ENCODE measurements at regions not wholly inside any gene's neighbourhood (a gene's known extent, or its start where the extent isn't known, plus 50 kb on each side); places are given as distances from the start of the nearest gene placed in this dataset.
A peak's percentile ranks its signal among the peaks of the same experiment; 100 is the strongest.

DNA sequence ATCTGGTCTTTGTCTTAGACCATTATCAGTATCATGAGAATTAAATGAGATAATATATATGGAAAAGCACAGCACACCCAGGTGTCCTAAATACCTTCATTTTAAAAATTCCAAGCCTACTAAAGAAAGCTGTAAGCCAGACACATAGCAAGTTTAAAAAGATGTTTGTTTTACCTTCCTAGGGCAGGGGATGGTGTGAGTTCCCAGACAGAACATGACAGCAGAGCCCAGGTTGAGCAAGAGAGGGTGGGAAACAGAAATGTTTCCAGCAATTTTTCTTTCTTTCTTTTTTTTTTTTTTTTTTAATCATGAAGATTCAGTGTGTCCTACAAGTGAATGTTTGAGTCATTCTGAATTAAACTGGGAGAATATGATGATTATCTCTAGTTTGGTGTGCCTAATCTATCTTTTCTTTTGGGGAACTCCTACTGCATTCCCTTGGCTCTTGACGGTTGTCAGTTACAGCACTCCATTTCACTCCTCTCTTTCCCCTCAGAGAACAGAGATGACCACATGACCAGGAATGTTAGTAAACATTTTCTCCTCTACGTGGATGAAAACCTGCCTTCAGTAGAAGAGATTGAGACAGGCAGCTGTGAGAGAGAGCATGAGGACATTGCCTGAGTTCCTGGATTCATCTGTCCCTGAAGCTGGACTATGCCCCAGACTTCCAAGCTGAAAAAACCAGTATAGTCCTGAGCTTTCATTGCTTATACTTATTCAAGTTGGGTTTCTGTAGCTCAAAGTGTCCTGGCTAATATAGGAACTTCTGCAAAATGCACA lies 54.5 kb upstream of the ARL14 start:
- no peak overlapping the region for H3K4ac ChIP-seq (ENCODE audit: low read depth, low read length)
- H2BK5ac ChIP-seq (ENCODE audit: low read depth, low read length, poor library complexity), result no peak overlapping the region
- no peaks in the 10 kb centered on the region for H3K79me2 ChIP-seq (ENCODE audit: control insufficient read depth, insufficient read depth, low read length, poor library complexity)
- H3K36me3 ChIP-seq (ENCODE audit: control insufficient read depth in 1 of 2, insufficient read depth in 2 of 2, low read length in 2 of 2), result no peaks in the 10 kb centered on the region
- H3K79me1 ChIP-seq (ENCODE audit: low read length), result no peaks in the 10 kb centered on the region
- no peaks in the 10 kb centered on the region for H3K9me3 ChIP-seq (ENCODE audit: insufficient read depth, low read depth, low read length)
- no peak overlapping the region for H3K14ac ChIP-seq (ENCODE audit: low read length)
- no peak overlapping the region for H3K4me3 ChIP-seq (ENCODE audit: low read depth, low read length)
- H2AFZ ChIP-seq (ENCODE audit: insufficient read depth, low read length, poor library complexity), result no peak overlapping the region
- no peak overlapping the region for H2BK12ac ChIP-seq (ENCODE audit: low read length)
- H4K8ac ChIP-seq (ENCODE audit: low read depth, low read length), result no peak overlapping the region
- H2BK120ac ChIP-seq (ENCODE audit: insufficient read depth, low read length, poor library complexity), result no peak overlapping the region
- DNase-seq, result peak; percentile 27 to 67
- H3K27ac ChIP-seq (ENCODE audit: low read depth, low read length), result no peak overlapping the region
- no peak overlapping the region for H4K91ac ChIP-seq (ENCODE audit: low read depth, low read length)
- no peak overlapping the region for H3K9ac ChIP-seq (ENCODE audit: low read length)
- H3K18ac ChIP-seq (ENCODE audit: low read length), result no peak overlapping the region
- no peaks in the 10 kb centered on the region for H3K27me3 ChIP-seq (ENCODE audit: insufficient read depth, low read length)
- H2AK5ac ChIP-seq (ENCODE audit: low read length), result no peak overlapping the region
- no CpG with 5 or more reads among the region's 2 CpGs for WGBS (ENCODE audit: extremely low coverage, insufficient coverage, insufficient read length)
- no peak overlapping the region for H3K23ac ChIP-seq (ENCODE audit: low read length)
- no peak overlapping the region for H3K4me2 ChIP-seq (ENCODE audit: low read length)
- no peaks in the 10 kb centered on the region for H3K4me1 ChIP-seq (ENCODE audit: control insufficient read depth in 1 of 2, insufficient read depth in 2 of 2, low read length in 2 of 2)
- no peak overlapping the region for H4K12ac ChIP-seq (ENCODE audit: low read depth, low read length)

DNA sequence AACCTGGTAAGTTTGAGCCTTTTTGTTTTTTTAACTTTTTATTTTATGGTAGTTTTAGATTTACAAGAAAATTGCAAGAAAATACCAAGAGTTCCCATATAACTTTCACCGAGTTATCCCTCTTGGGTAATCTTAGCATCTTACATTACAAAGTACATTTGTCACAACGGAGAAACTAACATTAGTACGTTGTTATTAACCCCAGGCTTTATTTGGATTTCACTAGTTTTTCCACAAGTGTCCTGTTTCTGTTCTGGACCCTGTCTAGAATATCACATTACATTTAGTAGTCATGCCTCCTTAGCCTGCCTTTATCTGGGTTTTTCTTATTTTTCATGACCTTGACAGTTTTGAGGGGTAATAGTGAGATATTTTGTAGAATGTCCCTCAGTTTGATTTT lies 53.5 kb upstream of the KPNA4 start:
- H4K91ac ChIP-seq (ENCODE audit: low read depth, low read length), result no peak overlapping the region
- no peak overlapping the region for H3K4me3 ChIP-seq (ENCODE audit: low read depth, low read length)
- WGBS (ENCODE audit: extremely low coverage, insufficient coverage, insufficient read length), result no CpG with 5 or more reads among the region's 3 CpGs
- H3K4me1 ChIP-seq (ENCODE audit: control insufficient read depth in 1 of 2, insufficient read depth in 2 of 2, low read length in 2 of 2), result peaks cover 0 to 2% of the 10 kb centered on the region in 2 experiments
- H4K8ac ChIP-seq (ENCODE audit: low read depth, low read length), result no peak overlapping the region
- no peak overlapping the region for H2AK5ac ChIP-seq (ENCODE audit: low read length)
- H3K79me1 ChIP-seq (ENCODE audit: low read length), result no peaks in the 10 kb centered on the region
- no peaks in the 10 kb centered on the region for H3K79me2 ChIP-seq (ENCODE audit: control insufficient read depth, insufficient read depth, low read length, poor library complexity)
- no peak overlapping the region for H2AFZ ChIP-seq (ENCODE audit: insufficient read depth, low read length, poor library complexity)
- H4K12ac ChIP-seq (ENCODE audit: low read depth, low read length), result no peak overlapping the region
- no peak overlapping the region for H3K4ac ChIP-seq (ENCODE audit: low read depth, low read length)
- H3K27me3 ChIP-seq (ENCODE audit: insufficient read depth, low read length), result no peaks in the 10 kb centered on the region
- no peak overlapping the region for H2BK120ac ChIP-seq (ENCODE audit: insufficient read depth, low read length, poor library complexity)
- no peak overlapping the region for H3K14ac ChIP-seq (ENCODE audit: low read length)
- H2BK5ac ChIP-seq (ENCODE audit: low read depth, low read length, poor library complexity), result no peak overlapping the region
- H3K9me3 ChIP-seq (ENCODE audit: insufficient read depth, low read depth, low read length), result no peaks in the 10 kb centered on the region
- H3K27ac ChIP-seq (ENCODE audit: low read depth, low read length), result no peak overlapping the region
- no peak overlapping the region for H3K23ac ChIP-seq (ENCODE audit: low read length)
- DNase-seq, result peak in 1 of 2 donors; percentile 14
- H3K36me3 ChIP-seq (ENCODE audit: control insufficient read depth in 1 of 2, insufficient read depth in 2 of 2, low read length in 2 of 2), result no peaks in the 10 kb centered on the region
- no peak overlapping the region for H3K18ac ChIP-seq (ENCODE audit: low read length)
- no peak overlapping the region for H3K9ac ChIP-seq (ENCODE audit: low read length)
- H2BK12ac ChIP-seq (ENCODE audit: low read length), result no peak overlapping the region
- no peak overlapping the region for H3K4me2 ChIP-seq (ENCODE audit: low read length)

DNA sequence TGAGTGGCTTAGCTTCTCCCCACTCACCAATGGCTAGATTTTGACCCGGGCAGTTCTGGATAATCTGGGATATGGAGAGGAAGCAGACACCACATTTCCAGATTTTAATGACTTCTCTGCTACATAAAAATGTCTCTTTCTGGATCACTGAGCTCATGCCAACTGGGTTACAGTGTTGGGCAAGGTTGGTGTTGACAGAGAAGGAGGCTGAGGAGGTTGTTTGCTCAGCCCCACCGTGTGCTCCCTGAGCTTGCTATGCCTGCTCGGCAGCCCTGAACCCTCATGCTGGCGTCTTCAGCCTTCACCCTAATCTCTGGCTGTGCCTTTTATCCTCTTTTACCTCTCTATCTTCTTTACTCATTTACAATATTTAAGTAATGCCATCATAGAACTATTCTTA lies 53.0 kb upstream of the KPNA4 start:
- H3K4me1 ChIP-seq (ENCODE audit: control insufficient read depth in 1 of 2, insufficient read depth in 2 of 2, low read length in 2 of 2), result peaks cover 0 to 2% of the 10 kb centered on the region in 2 experiments
- H2BK5ac ChIP-seq (ENCODE audit: low read depth, low read length, poor library complexity), result no peak overlapping the region
- H3K23ac ChIP-seq (ENCODE audit: low read length), result no peak overlapping the region

DNA sequence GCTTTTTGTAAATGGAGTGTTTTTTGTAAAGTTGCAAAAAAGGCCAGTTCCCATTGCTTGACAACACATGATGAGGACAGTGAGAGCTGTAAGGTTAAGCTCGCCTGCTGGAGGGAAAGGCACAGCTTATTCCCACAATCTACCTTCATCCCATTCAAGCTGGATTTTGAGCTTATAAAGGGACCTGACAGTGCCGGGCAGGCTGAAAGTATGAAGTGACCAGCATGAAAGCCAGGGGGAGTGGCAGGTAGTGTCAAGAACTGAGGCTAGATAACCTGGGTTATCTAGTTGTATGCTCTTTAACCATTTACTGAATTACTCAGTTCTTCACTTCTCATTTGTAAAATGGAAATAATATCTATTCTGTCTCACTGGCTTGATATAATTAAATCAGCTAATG lies 52.3 kb upstream of the KPNA4 start:
- no peaks in the 10 kb centered on the region for H3K79me1 ChIP-seq (ENCODE audit: low read length)
- H2BK120ac ChIP-seq (ENCODE audit: insufficient read depth, low read length, poor library complexity), result no peak overlapping the region
- no peaks in the 10 kb centered on the region for H3K79me2 ChIP-seq (ENCODE audit: control insufficient read depth, insufficient read depth, low read length, poor library complexity)
- H3K9ac ChIP-seq (ENCODE audit: low read length), result peak overlapping the region; percentile 43
- H3K4me3 ChIP-seq (ENCODE audit: low read depth, low read length), result no peak overlapping the region
- no peak overlapping the region for H2AFZ ChIP-seq (ENCODE audit: insufficient read depth, low read length, poor library complexity)
- no CpG with 5 or more reads among the region's 2 CpGs for WGBS (ENCODE audit: extremely low coverage, insufficient coverage, insufficient read length)
- no peak overlapping the region for H3K4me2 ChIP-seq (ENCODE audit: low read length)
- no peaks in the 10 kb centered on the region for H3K27me3 ChIP-seq (ENCODE audit: insufficient read depth, low read length)
- H4K91ac ChIP-seq (ENCODE audit: low read depth, low read length), result no peak overlapping the region
- no peaks in the 10 kb centered on the region for H3K36me3 ChIP-seq (ENCODE audit: control insufficient read depth in 1 of 2, insufficient read depth in 2 of 2, low read length in 2 of 2)
- no peak overlapping the region for H3K27ac ChIP-seq (ENCODE audit: low read depth, low read length)
- H3K14ac ChIP-seq (ENCODE audit: low read length), result no peak overlapping the region
- no peak overlapping the region for H2BK12ac ChIP-seq (ENCODE audit: low read length)
- no peak overlapping the region for H3K4ac ChIP-seq (ENCODE audit: low read depth, low read length)
- no peak overlapping the region for H2AK5ac ChIP-seq (ENCODE audit: low read length)
- H3K18ac ChIP-seq (ENCODE audit: low read length), result no peak overlapping the region
- peak overlapping the region; percentile 21 for H3K23ac ChIP-seq (ENCODE audit: low read length)
- no peak overlapping the region for H4K8ac ChIP-seq (ENCODE audit: low read depth, low read length)
- H2BK5ac ChIP-seq (ENCODE audit: low read depth, low read length, poor library complexity), result no peak overlapping the region
- no peaks in the 10 kb centered on the region for H3K9me3 ChIP-seq (ENCODE audit: insufficient read depth, low read depth, low read length)
- no peak overlapping the region for H4K12ac ChIP-seq (ENCODE audit: low read depth, low read length)
- H3K4me1 ChIP-seq (ENCODE audit: control insufficient read depth in 1 of 2, insufficient read depth in 2 of 2, low read length in 2 of 2), result peaks cover 0 to 2% of the 10 kb centered on the region in 2 experiments
- DNase-seq, result peak in 1 of 2 donors; percentile 22

More for the DNA sequence above, 53.0 kb upstream of the KPNA4 start:
- DNase-seq, result peak; percentile 14 to 21
- no peak overlapping the region for H3K4me2 ChIP-seq (ENCODE audit: low read length)
- H2BK120ac ChIP-seq (ENCODE audit: insufficient read depth, low read length, poor library complexity), result no peak overlapping the region
- no peak overlapping the region for H2AFZ ChIP-seq (ENCODE audit: insufficient read depth, low read length, poor library complexity)
- no peak overlapping the region for H4K12ac ChIP-seq (ENCODE audit: low read depth, low read length)
- H3K27ac ChIP-seq (ENCODE audit: low read depth, low read length), result no peak overlapping the region
- H3K27me3 ChIP-seq (ENCODE audit: insufficient read depth, low read length), result no peaks in the 10 kb centered on the region
- no peak overlapping the region for H4K91ac ChIP-seq (ENCODE audit: low read depth, low read length)
- no peak overlapping the region for H3K4me3 ChIP-seq (ENCODE audit: low read depth, low read length)
- no peak overlapping the region for H4K8ac ChIP-seq (ENCODE audit: low read depth, low read length)
- H3K9me3 ChIP-seq (ENCODE audit: insufficient read depth, low read depth, low read length), result no peaks in the 10 kb centered on the region
- no peak overlapping the region for H3K14ac ChIP-seq (ENCODE audit: low read length)
- H2BK12ac ChIP-seq (ENCODE audit: low read length), result no peak overlapping the region
- no peaks in the 10 kb centered on the region for H3K79me1 ChIP-seq (ENCODE audit: low read length)
- no peak overlapping the region for H3K4ac ChIP-seq (ENCODE audit: low read depth, low read length)
- no peaks in the 10 kb centered on the region for H3K79me2 ChIP-seq (ENCODE audit: control insufficient read depth, insufficient read depth, low read length, poor library complexity)
- WGBS (ENCODE audit: extremely low coverage, insufficient coverage, insufficient read length), result no CpG with 5 or more reads among the region's 4 CpGs
- no peak overlapping the region for H3K18ac ChIP-seq (ENCODE audit: low read length)
- H3K36me3 ChIP-seq (ENCODE audit: control insufficient read depth in 1 of 2, insufficient read depth in 2 of 2, low read length in 2 of 2), result no peaks in the 10 kb centered on the region
- no peak overlapping the region for H3K9ac ChIP-seq (ENCODE audit: low read length)
- no peak overlapping the region for H2AK5ac ChIP-seq (ENCODE audit: low read length)

Data from trophoblast cell (in vitro differentiated cells and primary cell).